Body of pancreas (tissue), 4 donors: ENCODE measurements at regions not wholly inside any gene's neighbourhood (a gene's known extent, or its start where the extent isn't known, plus 50 kb on each side); places are given as distances from the start of the nearest gene placed in this dataset.

Experiments
- CTCF ChIP-seq, 7 experiments: fragments of 450-650 bp in 4 of 7; fragments of 200-600 bp in 3 of 7; sonication (generic) in 3 of 7; IDR thresholded peaks; one replicate each; pipeline ENCODE4 v1.5.1; 2016 to 2019; ENCODE audit warnings: antibody characterized with exemption in 7 of 7
- POLR2A ChIP-seq, 3 donors: fragments of 450-650 bp; IDR thresholded peaks; one replicate each; pipeline ENCODE4 v1.6.1; 2016; ENCODE audit warnings: antibody characterized with exemption in 3 of 3, mild to moderate bottlenecking in 2 of 3

GRCh38 chrX:63506320-63506719, 155.2 kb upstream of the SPIN4 start:
- TF ChIP-seq CTCF (IDR thresholded peaks at IDR 0.05) (peak in 4 of 7 experiments; percentile 36 to 55 (median 41)), POLR2A (IDR thresholded peaks at IDR 0.05) (no peak)
